K562 (cell line): ENCODE measurements at regions not wholly inside any gene's neighbourhood (a gene's known extent, or its start where the extent isn't known, plus 50 kb on each side); places are given as distances from the start of the nearest gene placed in this dataset.

Experiments used
- ATAC-seq: fragments of 200-7000 bp; cut with Tn5 transposase; 3 replicates; pipeline ENCODE4 v1.9.1; 2020; ENCODE audit warnings: moderate library complexity
- BruUV-seq: library from RNA; stranded (reverse); fragments of 400-500 nt; replicated peaks from 2 replicates; lab custom pipeline; 2021; lab: Mats Ljungman, UMichigan
- CTCF ChIA-PET: fragments of 300-600 bp; formaldehyde crosslinking; extraction: SDS; loops from one replicate; lab custom pipeline; 2021; ENCODE audit warnings: low intra/inter-chr PET ratio; lab: Yijun Ruan, JAX
- POLR2A ChIA-PET: fragments of 300-600, 350-650 bp; sonication (Branson Sonifier 250); formaldehyde crosslinking; extraction: SDS; loops from one replicate; lab custom pipeline; 2021; ENCODE audit warnings: antibody characterized with exemption, inconsistent platforms; lab: Yijun Ruan, JAX
- DNase-seq, 4 experiments: peaks; one replicate each; pipeline versions ENCODE4 v3.0.0 to v3.0.0-alpha.2; 2011 to 2018; ENCODE audit warnings: low spot score in 3 of 4, mixed read lengths in 3 of 4; ENCODE audit errors: extremely low read depth in 1 of 4
- FAIRE-seq: peaks from 2 replicates; lab custom pipeline; 2011; peaks lifted over from hg19 to GRCh38; lab: Jason Lieb, UNC
- H2AFZ ChIP-seq: 2 replicates; pipeline ENCODE4 v1.6.0; 2011; ENCODE audit warnings: low read depth, low read length, control low read depth, inconsistent platforms
- H3K27ac ChIP-seq: fragments of 200-600 bp; 3 replicates; pipeline ENCODE4 v1.8.0; 2011; ENCODE audit warnings: low read depth, mild to moderate bottlenecking, control low read depth, inconsistent platforms, low read length, moderate library complexity, mixed read lengths; ENCODE audit errors: extremely low read depth
- H3K27me3 ChIP-seq, 2 experiments: fragments of 300-600 bp in 1 of 2; 2 replicates in 1 of 2; 3 replicates in 1 of 2; pipeline versions ENCODE4 v1.6.0 to v1.8.0; 2011; ENCODE audit warnings: inconsistent platforms in 2 of 2, low read length in 2 of 2, mild to moderate bottlenecking in 1 of 2, mixed read lengths in 1 of 2, moderate library complexity in 1 of 2; ENCODE audit not compliant: control insufficient read depth in 2 of 2, insufficient read depth in 2 of 2
- H3K36me3 ChIP-seq: fragments of 300-600 bp; 3 replicates; pipeline ENCODE4 v1.8.0; 2011; ENCODE audit warnings: mild to moderate bottlenecking, low read length, inconsistent platforms; ENCODE audit not compliant: control insufficient read depth, insufficient read depth
- H3K4me1 ChIP-seq, 2 experiments: fragments of 200-600 bp in 1 of 2; replicated peaks in 1 of 2; 2 replicates in 1 of 2; 3 replicates in 1 of 2; pipeline versions ENCODE4 v1.5.1 to v1.8.0; 2011; ENCODE audit warnings: inconsistent platforms in 2 of 2, low read length in 2 of 2, mild to moderate bottlenecking in 1 of 2, mixed read lengths in 1 of 2, moderate library complexity in 1 of 2; ENCODE audit not compliant: control insufficient read depth in 2 of 2, insufficient read depth in 2 of 2
- H3K4me2 ChIP-seq: 2 replicates; pipeline ENCODE4 v1.6.1; 2011; ENCODE audit warnings: low read length, control low read depth, inconsistent platforms, mixed read lengths; ENCODE audit not compliant: insufficient read depth
- H3K4me3 ChIP-seq: fragments of 200-600 bp; sonication (generic), shearing (Covaris generic); 2 replicates; pipeline ENCODE4 v1.5.1; 2016; ENCODE audit warnings: control low read depth, inconsistent platforms
- H3K79me2 ChIP-seq: fragments of 200-600 bp; 3 replicates; pipeline ENCODE4 v1.8.0; 2011; ENCODE audit warnings: low read length, inconsistent platforms; ENCODE audit not compliant: control insufficient read depth, insufficient read depth
- H3K9ac ChIP-seq, 2 experiments: 2 replicates each; pipeline versions ENCODE4 v1.6.0 to v1.6.1; 2011; ENCODE audit warnings: low read depth in 2 of 2, low read length in 2 of 2, control low read depth in 1 of 2, inconsistent platforms in 1 of 2, mild to moderate bottlenecking in 1 of 2, mixed read lengths in 1 of 2; ENCODE audit not compliant: insufficient read depth in 1 of 2
- H3K9me1 ChIP-seq: one replicate; pipeline ENCODE4 v1.6.0; 2011; ENCODE audit warnings: inconsistent platforms, mild to moderate bottlenecking, low read length, moderate library complexity; ENCODE audit not compliant: control insufficient read depth, insufficient read depth
- H3K9me3 ChIP-seq: replicated peaks from 2 replicates; pipeline ENCODE4 v1.5.1; 2011; ENCODE audit warnings: low read depth, low read length, inconsistent platforms; ENCODE audit not compliant: control insufficient read depth, insufficient read depth
- H4K20me1 ChIP-seq: replicated peaks from 2 replicates; pipeline ENCODE4 v1.6.1; 2011; ENCODE audit warnings: low read length, inconsistent platforms, mixed read lengths; ENCODE audit not compliant: control insufficient read depth, insufficient read depth
- ELF4 ChIP-seq: fragments of 450-650 bp; formaldehyde crosslinking; IDR thresholded peaks from 2 replicates; pipeline ENCODE4 v1.4.0; 2022; ENCODE audit warnings: missing genetic modification characterization
- GTF3C2 ChIP-seq: IDR thresholded peaks from 3 replicates; pipeline ENCODE4 v1.6.1; 2011; ENCODE audit warnings: borderline replicate concordance, mild to moderate bottlenecking, moderate library complexity; ENCODE audit not compliant: insufficient read length; ENCODE audit errors: extremely low read depth
- HDAC1 ChIP-seq, 2 experiments: fragments of 450-650 bp; IDR thresholded peaks; 2 replicates each; pipeline ENCODE4 v1.6.1; 2016 to 2017; ENCODE audit warnings: inconsistent platforms in 1 of 2, mild to moderate bottlenecking in 1 of 2, moderate library complexity in 1 of 2
- HMG20A ChIP-seq: fragments of 450-650 bp; formaldehyde crosslinking; conservative IDR thresholded peaks from 2 replicates; pipeline ENCODE4 v1.4.0; 2020; ENCODE audit warnings: mild to moderate bottlenecking, mixed read lengths
- SPI1 ChIP-seq: IDR thresholded peaks from 2 replicates; pipeline ENCODE4 v1.6.1; 2011; ENCODE audit warnings: low read depth, low read length, control low read depth, borderline replicate concordance
- TCF15 ChIP-seq: fragments of 250-450 bp; sonication (Bioruptor Pico); IDR thresholded peaks from 2 replicates; pipeline ENCODE4 v1.8.0; 2022; ENCODE audit warnings: moderate library complexity, mild to moderate bottlenecking, inconsistent platforms
- TFE3 ChIP-seq: fragments of 450-650 bp; formaldehyde crosslinking; IDR thresholded peaks from 2 replicates; pipeline ENCODE4 v1.4.0; 2020; ENCODE audit warnings: mild to moderate bottlenecking, mixed read lengths
- ZHX1 ChIP-seq: fragments of 150-350 bp; conservative IDR thresholded peaks from 2 replicates; pipeline ENCODE4 v1.6.1; 2014; ENCODE audit warnings: low read length
- ZNF121 ChIP-seq: sonication (generic); formaldehyde crosslinking; conservative IDR thresholded peaks from 2 replicates; pipeline ENCODE4 v1.8.0; 2022; ENCODE audit warnings: missing genetic modification reagents
- ZNF134 ChIP-seq: fragments of 250-450 bp; sonication (Bioruptor Pico); conservative IDR thresholded peaks from 2 replicates; pipeline ENCODE4 v1.4.0; 2020
- ZNF717 ChIP-seq: fragments of 250-450 bp; sonication (Bioruptor Pico); IDR thresholded peaks from 2 replicates; pipeline ENCODE4 v1.5.0; 2021
- WGBS: fragments of 100-300 bp; shearing (Covaris generic); methylation state at CpG from one replicate; pipeline ENCODE4 v1.1.6; 2016; ENCODE audit warnings: low coverage, mixed read lengths; ENCODE audit not compliant: insufficient coverage; ENCODE audit errors: missing lambda C conversion rate; 5-methylcytosine and 5-hydroxymethylcytosine counted together
- in situ Hi-C: fragments of 300-500 bp; cut with MboI; formaldehyde crosslinking; loops from 4 replicates; pipeline ENCODE4 v1.15.0; 2018; ENCODE audit warnings: inconsistent platforms, mixed read lengths
- intact Hi-C: fragments of 100-400 bp; cut with micrococcal nuclease; formaldehyde crosslinking; loops from 2 replicates; pipeline ENCODE4 v1.14.2; 2022

GRCh38 chr5:66339896-66340295 lies 195.8 kb downstream of the SREK1 start (continued):
- TF ChIP-seq SPI1 (no peak), TCF15 (CRISPR knock-in tag) (no peak), ELF4 (CRISPR knock-in tag) (no peak), TFE3 (no peak), HMG20A (CRISPR knock-in tag) (no peak), ZNF121 (CRISPR knock-in tag) (no peak)

- no peak overlapping the region for H2AFZ ChIP-seq
- ChIA-PET CTCF (no interaction called here), POLR2A (no interaction called here)
- H3K79me2 ChIP-seq: no peaks in the 10 kb centered on the region
- intact Hi-C loops: no loop called here
- H3K36me3 ChIP-seq: no peaks in the 10 kb centered on the region
- ATAC-seq: no peak
- no peaks in the 10 kb centered on the region; the same call in 1 of the 2 replicates for H4K20me1 ChIP-seq
- H3K27me3 ChIP-seq: peaks cover 0 to 6% of the 10 kb centered on the region in 2 experiments; a peak in 1 of 5 replicates
- H3K9me3 ChIP-seq: no peaks in the 10 kb centered on the region
- no peak overlapping the region for H3K27ac ChIP-seq
- FAIRE-seq: no peak
- WGBS: 0% methylated on average over 1 of the region's 1 CpG
- no peaks in the 10 kb centered on the region for H3K4me1 ChIP-seq
- in situ Hi-C loops: no loop called here
- no peak overlapping the region for H3K4me3 ChIP-seq
- H3K9ac ChIP-seq: no peak overlapping the region
- no peak overlapping the region for H3K4me2 ChIP-seq
- no TSS peak for BruUV-seq
- no peak for DNase-seq
- H3K9me1 ChIP-seq: no peaks in the 10 kb centered on the region
- TF ChIP-seq ZNF717 (CRISPR knock-in tag) (no peak), HDAC1 (IDR thresholded peaks at IDR 0.05) (no peak), GTF3C2 (no peak), ZHX1 (no peak), ZNF134 (no peak)
Observed at GRCh38 chr5:66340786-66341185, 196.7 kb downstream of the SREK1 start.
